ENCODE measurements at regions not wholly inside any gene's neighbourhood (a gene's known extent, or its start where the extent isn't known, plus 50 kb on each side); places are given as distances from the start of the nearest gene placed in this dataset.

- Histone ChIP-seq H3K27me3 (no peaks in the 10 kb centered on the region), H3K36me3 (no peaks in the 10 kb centered on the region), H3K27ac (no peak overlapping the region), H3K4me3 (no peak overlapping the region), H3K9me3 (no peaks in the 10 kb centered on the region), H3K4me1 (no peaks in the 10 kb centered on the region)
- ATAC-seq (ENCODE audit: low FRiP score in 2 of 2) (no peak), DNase-seq (no peak)
- 73 to 81% methylated on average over 2 of the region's 2 CpGs for WGBS, 2 donors
- TF ChIP-seq CTCF (IDR thresholded peaks at IDR 0.05) (no peak), POLR2A (IDR thresholded peaks at IDR 0.05) (no peak), EP300 (IDR thresholded peaks at IDR 0.05) (no peak)
Measured at GRCh38 chr16:61277849-61278248, 758.4 kb downstream of the CDH8 start.

- no peaks in the 10 kb centered on the region for H3K36me3 ChIP-seq
- no peaks in the 10 kb centered on the region for H3K27me3 ChIP-seq
Measured at GRCh38 chr16:61274211-61274610, 762.0 kb downstream of the CDH8 start.

GRCh38 chr16:61270726-61271125 is 765.5 kb downstream of the CDH8 start:
- TF ChIP-seq EP300 (IDR thresholded peaks at IDR 0.05) (no peak), POLR2A (IDR thresholded peaks at IDR 0.05) (no peak), POLR2AphosphoS5 (IDR thresholded peaks at IDR 0.05) (no peak), CTCF (IDR thresholded peaks at IDR 0.05) (no peak)
- Histone ChIP-seq H3K27ac (no peak overlapping the region), H3K9me3 (no peaks in the 10 kb centered on the region), H3K4me1 (no peaks in the 10 kb centered on the region), H3K27me3 (no peaks in the 10 kb centered on the region), H3K4me3 (no peak overlapping the region), H3K36me3 (no peaks in the 10 kb centered on the region)
- no peak for DNase-seq
- no peak for ATAC-seq (ENCODE audit: low FRiP score in 2 of 2)

More at GRCh38 chr16:61274211-61274610, 762.0 kb downstream of the CDH8 start:
- Histone ChIP-seq H3K4me1 (no peaks in the 10 kb centered on the region), H3K4me3 (no peak overlapping the region), H3K9me3 (no peaks in the 10 kb centered on the region), H3K27ac (no peak overlapping the region)
- no peak for TF ChIP-seq POLR2A (IDR thresholded peaks at IDR 0.05)
- no peak for TF ChIP-seq EP300 (IDR thresholded peaks at IDR 0.05)
- TF ChIP-seq CTCF (IDR thresholded peaks at IDR 0.05), result no peak
- no peak for TF ChIP-seq POLR2AphosphoS5 (IDR thresholded peaks at IDR 0.05)
- WGBS, 2 donors, result 82 to 88% methylated on average over 5 of the region's 5 CpGs
- ATAC-seq (ENCODE audit: low FRiP score in 2 of 2), result no peak
- DNase-seq, result no peak

- TF ChIP-seq POLR2AphosphoS5 (IDR thresholded peaks at IDR 0.05) (no peak), POLR2A (IDR thresholded peaks at IDR 0.05) (no peak), CTCF (IDR thresholded peaks at IDR 0.05) (no peak), EP300 (IDR thresholded peaks at IDR 0.05) (no peak)
- no peak overlapping the region for H3K4me3 ChIP-seq
- DNase-seq (no peak), ATAC-seq (ENCODE audit: low FRiP score in 2 of 2) (no peak)
- H3K4me1 ChIP-seq, result no peaks in the 10 kb centered on the region
- no peak overlapping the region for H3K27ac ChIP-seq
- H3K9me3 ChIP-seq, result no peaks in the 10 kb centered on the region
- H3K36me3 ChIP-seq, result no peaks in the 10 kb centered on the region
- WGBS, 2 donors, result 95 to 100% methylated on average over 1 of the region's 1 CpG
- H3K27me3 ChIP-seq, result no peaks in the 10 kb centered on the region
Measured at GRCh38 chr16:61263400-61263799, 772.8 kb downstream of the CDH8 start.

GRCh38 chr16:61261315-61261714 is 774.9 kb downstream of the CDH8 start:
- ATAC-seq (ENCODE audit: low FRiP score in 2 of 2), result no peak
- Histone ChIP-seq H3K27me3 (no peaks in the 10 kb centered on the region), H3K4me3 (no peak overlapping the region), H3K27ac (no peak overlapping the region), H3K4me1 (no peaks in the 10 kb centered on the region), H3K9me3 (no peaks in the 10 kb centered on the region), H3K36me3 (no peaks in the 10 kb centered on the region)
- TF ChIP-seq POLR2A (IDR thresholded peaks at IDR 0.05), result no peak
- no peak for TF ChIP-seq CTCF (IDR thresholded peaks at IDR 0.05)
- no peak for TF ChIP-seq EP300 (IDR thresholded peaks at IDR 0.05)
- no peak for TF ChIP-seq POLR2AphosphoS5 (IDR thresholded peaks at IDR 0.05)
- DNase-seq, result no peak
- WGBS, 2 donors, result 93 to 95% methylated on average over 3 of the region's 3 CpGs

All from upper lobe of left lung (tissue), 6 donors.